ENCODE measurements at regions not wholly inside any gene's neighbourhood (a gene's known extent, or its start where the extent isn't known, plus 50 kb on each side); places are given as distances from the start of the nearest gene placed in this dataset.

DNA sequence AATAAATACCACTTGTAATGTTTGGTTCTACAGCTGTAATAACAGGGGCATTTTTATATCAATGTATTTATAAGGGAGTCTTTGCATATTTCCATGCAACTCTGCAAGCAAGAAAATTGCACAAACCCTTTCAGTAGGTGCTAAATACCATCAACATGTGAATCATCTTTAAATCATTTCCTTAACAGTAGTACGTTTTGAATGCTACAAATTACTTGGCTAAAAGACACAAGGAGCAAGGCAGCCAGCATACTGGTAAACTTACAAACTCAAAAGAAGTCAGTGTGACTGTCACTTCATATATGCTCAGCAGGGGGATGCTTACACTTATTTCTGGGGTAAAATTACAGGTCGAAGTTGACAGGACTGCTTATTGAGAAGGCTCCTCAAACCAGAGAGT is 402.4 kb downstream of the EFNB2 start:
- H3K4me3 ChIP-seq (replicated peaks in 1 of 2; ENCODE audit: low read depth in 2 of 2, low read length in 2 of 2): no peak overlapping the region
- TF ChIP-seq, protein P1, sequence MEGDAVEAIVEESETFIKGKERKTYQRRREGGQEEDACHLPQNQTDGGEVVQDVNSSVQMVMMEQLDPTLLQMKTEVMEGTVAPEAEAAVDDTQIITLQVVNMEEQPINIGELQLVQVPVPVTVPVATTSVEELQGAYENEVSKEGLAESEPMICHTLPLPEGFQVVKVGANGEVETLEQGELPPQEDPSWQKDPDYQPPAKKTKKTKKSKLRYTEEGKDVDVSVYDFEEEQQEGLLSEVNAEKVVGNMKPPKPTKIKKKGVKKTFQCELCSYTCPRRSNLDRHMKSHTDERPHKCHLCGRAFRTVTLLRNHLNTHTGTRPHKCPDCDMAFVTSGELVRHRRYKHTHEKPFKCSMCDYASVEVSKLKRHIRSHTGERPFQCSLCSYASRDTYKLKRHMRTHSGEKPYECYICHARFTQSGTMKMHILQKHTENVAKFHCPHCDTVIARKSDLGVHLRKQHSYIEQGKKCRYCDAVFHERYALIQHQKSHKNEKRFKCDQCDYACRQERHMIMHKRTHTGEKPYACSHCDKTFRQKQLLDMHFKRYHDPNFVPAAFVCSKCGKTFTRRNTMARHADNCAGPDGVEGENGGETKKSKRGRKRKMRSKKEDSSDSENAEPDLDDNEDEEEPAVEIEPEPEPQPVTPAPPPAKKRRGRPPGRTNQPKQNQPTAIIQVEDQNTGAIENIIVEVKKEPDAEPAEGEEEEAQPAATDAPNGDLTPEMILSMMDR (IDR thresholded peaks at IDR 0.05; ENCODE audit: low read depth, low read length): no peak
- peak; percentile 78 to 87 for DNase-seq (ENCODE audit: low read depth in 2 of 2)

DNA sequence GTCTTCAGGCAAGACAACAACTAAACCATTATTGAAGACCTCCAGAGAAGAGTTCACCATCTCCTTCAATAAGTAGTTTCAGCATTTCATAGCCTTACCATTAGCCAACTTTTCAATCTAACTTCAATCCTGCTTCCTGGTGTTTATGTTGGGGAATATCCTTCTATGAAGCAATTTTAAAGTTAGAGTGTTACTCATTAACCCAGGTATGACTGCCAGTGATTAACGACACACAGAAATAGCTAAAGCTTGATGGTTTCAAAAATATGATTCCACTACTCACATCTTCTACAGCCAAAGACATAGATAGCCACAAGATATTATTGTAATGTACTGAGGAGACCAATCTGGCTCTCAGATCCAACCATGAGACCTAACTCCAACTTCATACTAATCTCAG is 403.2 kb downstream of the EFNB2 start:
- no peak overlapping the region for H3K4me3 ChIP-seq (replicated peaks in 1 of 2; ENCODE audit: low read depth in 2 of 2, low read length in 2 of 2)
- TF ChIP-seq, protein P1 (IDR thresholded peaks at IDR 0.05; ENCODE audit: low read depth, low read length): no peak
- DNase-seq (ENCODE audit: low read depth in 2 of 2): no peak

DNA sequence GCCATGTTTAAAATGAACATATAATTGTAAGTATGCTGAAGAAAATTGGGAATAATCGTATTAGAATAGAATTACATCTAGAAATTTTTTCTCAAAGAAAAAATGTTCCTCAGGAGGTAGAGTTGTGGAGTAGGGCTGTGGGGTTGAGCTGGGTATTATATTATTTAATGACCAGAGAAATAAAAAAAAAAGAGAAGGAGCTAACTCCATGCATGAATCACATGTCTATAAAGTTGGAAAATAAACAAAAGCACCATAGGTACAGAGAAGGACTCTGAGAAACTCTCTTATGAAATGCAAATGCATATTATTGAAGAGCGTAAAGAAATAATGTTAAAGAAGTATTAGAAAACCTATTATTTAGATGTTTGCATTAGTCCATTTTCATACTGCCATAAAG is 405.5 kb downstream of the EFNB2 start:
- no peak for DNase-seq (ENCODE audit: low read depth in 2 of 2)
- TF ChIP-seq, protein P1 (IDR thresholded peaks at IDR 0.05; ENCODE audit: low read depth, low read length): no peak
- H3K4me3 ChIP-seq (replicated peaks in 1 of 2; ENCODE audit: low read depth in 2 of 2, low read length in 2 of 2): no peak overlapping the region

DNA sequence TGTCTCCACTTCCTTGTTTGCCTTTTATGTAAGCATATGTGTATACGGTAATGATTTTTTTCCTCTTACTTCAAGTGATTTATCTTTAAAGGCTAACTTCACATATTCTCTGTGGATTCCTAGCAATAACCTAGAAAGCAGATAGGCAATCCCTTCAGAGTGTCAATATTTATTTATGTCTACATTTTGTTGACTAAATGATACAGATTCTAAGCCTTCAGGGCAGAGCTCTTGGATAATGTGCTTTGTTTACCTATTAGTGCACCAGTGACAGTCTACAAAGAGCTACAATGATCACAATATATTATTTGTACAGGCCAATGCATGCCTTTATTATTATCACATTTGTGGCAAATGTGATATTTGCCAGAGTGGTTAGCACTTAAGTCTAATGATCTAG is 406.2 kb downstream of the EFNB2 start:
- TF ChIP-seq, protein P1 (IDR thresholded peaks at IDR 0.05; ENCODE audit: low read depth, low read length): no peak
- DNase-seq (ENCODE audit: low read depth in 2 of 2): no peak
- no peak overlapping the region for H3K4me3 ChIP-seq (replicated peaks in 1 of 2; ENCODE audit: low read depth in 2 of 2, low read length in 2 of 2)

DNA sequence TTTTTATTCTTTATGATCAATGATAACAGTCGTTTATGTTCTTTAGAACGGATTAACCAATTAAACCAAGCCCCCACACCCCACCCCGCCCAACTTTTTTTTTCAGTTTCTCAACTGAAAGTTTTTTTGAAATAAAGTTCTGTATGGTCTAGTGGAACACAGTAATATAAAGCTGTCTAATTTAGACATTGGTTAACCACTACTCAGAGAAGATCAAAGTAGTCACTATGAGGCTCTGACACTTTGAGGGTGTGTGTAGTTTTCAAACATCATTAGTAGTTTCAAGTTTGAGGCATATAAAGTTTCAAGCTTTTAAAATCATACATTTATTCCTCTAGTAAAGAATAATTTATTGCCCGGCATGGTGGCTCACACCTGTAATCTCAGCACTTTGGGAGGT is 413.2 kb downstream of the EFNB2 start:
- DNase-seq (ENCODE audit: low read depth in 2 of 2): no peak
- TF ChIP-seq, protein P1 (IDR thresholded peaks at IDR 0.05; ENCODE audit: low read depth, low read length): no peak
- H3K4me3 ChIP-seq (replicated peaks in 1 of 2; ENCODE audit: low read depth in 2 of 2, low read length in 2 of 2): no peak overlapping the region

DNA sequence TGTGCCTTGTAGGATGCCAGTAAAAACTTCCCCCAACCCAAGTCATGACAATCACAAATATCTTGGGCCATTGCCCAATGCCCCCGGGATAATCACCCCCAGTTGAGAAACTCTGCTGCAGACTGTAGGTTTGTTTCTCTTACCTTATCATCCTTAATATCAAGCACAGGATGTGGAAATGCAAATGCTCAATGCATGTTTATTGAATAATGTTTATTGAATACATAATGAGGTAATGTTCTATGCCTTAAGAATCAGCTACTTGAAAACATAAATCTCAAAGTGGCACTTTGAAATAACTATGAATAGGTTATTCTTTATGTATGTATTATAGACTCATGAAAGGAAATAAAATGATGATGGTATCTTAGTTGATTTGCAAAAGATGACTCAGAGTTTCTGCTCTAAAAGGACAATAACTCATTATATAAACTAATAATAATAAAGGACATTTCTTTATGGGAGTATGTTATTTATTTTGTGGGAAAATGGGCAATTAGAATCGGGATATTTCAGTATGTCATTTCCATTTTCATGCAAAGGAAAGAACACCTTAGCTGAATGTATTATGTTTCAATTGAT is 414.2 kb downstream of the EFNB2 start:
- no peak for DNase-seq (ENCODE audit: low read depth in 2 of 2)
- TF ChIP-seq, protein P1 (IDR thresholded peaks at IDR 0.05; ENCODE audit: low read depth, low read length): no peak

DNA sequence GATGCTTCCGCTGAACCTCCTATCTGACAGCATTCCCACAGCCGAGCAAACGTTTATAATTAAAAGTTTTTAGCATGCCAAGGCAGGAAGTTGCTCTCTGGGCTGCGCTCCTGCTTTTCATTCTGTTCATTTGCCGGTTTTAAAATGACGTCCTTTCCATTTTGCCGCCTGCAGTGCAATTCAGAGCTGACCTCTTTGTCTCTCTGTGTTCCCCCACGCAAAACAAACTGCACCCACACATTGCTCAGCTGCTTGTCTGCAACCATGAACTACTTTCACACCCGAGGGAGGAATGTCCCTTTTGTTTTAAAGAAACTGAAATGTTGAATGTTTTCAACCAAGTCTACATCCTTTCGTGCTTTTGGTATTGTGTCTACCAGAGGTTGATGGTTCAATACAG is 416.5 kb downstream of the EFNB2 start:
- TF ChIP-seq, protein P1 (IDR thresholded peaks at IDR 0.05; ENCODE audit: low read depth, low read length): no peak
- DNase-seq (ENCODE audit: low read depth in 2 of 2): peak in 1 of 2 donors; percentile 35
- no peak overlapping the region for H3K4me3 ChIP-seq (replicated peaks in 1 of 2; ENCODE audit: low read depth in 2 of 2, low read length in 2 of 2)

More for the DNA sequence above, 414.2 kb downstream of the EFNB2 start:
- H3K4me3 ChIP-seq (replicated peaks in 1 of 2; ENCODE audit: low read depth in 2 of 2, low read length in 2 of 2): no peak overlapping the region
